Right atrium auricular region (tissue), 2 donors: ENCODE measurements at regions not wholly inside any gene's neighbourhood (a gene's known extent, or its start where the extent isn't known, plus 50 kb on each side); places are given as distances from the start of the nearest gene placed in this dataset.

Experiments
- DNase-seq: peaks from one replicate; pipeline ENCODE4 v3.0.0-alpha.2; 2019; ENCODE audit warnings: low spot score
- H3K27ac ChIP-seq, 2 donors: fragments of 200-600 bp; sonication (generic); 1 replicate in 1 of 2; 2 replicates in 1 of 2; pipeline ENCODE4 v1.5.1; 2016 to 2019
- H3K27me3 ChIP-seq, 2 donors: fragments of 200-600 bp; sonication (generic); one replicate each; pipeline versions ENCODE4 v1.5.1 to v1.6.0; 2017 to 2019
- H3K36me3 ChIP-seq: fragments of 200-600 bp; sonication (generic); one replicate; pipeline ENCODE4 v1.5.1; 2016
- H3K4me1 ChIP-seq, 2 donors: fragments of 200-600 bp; sonication (generic); one replicate each; pipeline versions ENCODE4 v1.5.1 to v1.6.0; 2017 to 2019
- H3K4me3 ChIP-seq, 2 donors: fragments of 200-600 bp; sonication (generic); 1 replicate in 1 of 2; 2 replicates in 1 of 2; pipeline ENCODE4 v1.5.1; 2017 to 2019; ENCODE audit warnings: mild to moderate bottlenecking in 1 of 2, moderate library complexity in 1 of 2
- H3K9me3 ChIP-seq, 2 donors: fragments of 200-600 bp; sonication (generic); one replicate each; pipeline ENCODE4 v1.5.1; 2019
- TF ChIP-seq, protein P1 (sequence below), 2 donors: fragments of 200-600 bp; sonication (generic); IDR thresholded peaks; one replicate each; pipeline ENCODE4 v1.5.1; 2019; ENCODE audit warnings: antibody characterized with exemption in 2 of 2

DNA sequence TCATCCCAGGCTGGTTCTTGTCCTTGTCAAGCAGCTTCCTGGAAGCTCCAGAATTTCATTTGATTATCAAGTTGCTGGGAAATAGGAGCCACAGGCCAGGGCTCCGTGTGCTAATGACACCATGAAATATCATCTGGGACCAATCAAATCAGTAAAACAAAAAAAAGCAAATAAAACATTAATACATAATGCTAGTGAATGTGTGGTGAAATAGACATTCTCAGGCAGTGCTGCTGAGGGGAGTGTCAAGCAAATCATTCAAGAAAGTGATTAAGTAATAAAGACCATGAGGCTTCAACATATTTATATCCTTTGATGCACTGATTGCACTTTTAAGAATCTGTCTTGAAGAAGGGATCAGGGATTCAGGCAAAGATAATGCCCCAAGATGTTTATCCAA is 213.7 kb downstream of the MATN1 start:
- TF ChIP-seq, protein P1, sequence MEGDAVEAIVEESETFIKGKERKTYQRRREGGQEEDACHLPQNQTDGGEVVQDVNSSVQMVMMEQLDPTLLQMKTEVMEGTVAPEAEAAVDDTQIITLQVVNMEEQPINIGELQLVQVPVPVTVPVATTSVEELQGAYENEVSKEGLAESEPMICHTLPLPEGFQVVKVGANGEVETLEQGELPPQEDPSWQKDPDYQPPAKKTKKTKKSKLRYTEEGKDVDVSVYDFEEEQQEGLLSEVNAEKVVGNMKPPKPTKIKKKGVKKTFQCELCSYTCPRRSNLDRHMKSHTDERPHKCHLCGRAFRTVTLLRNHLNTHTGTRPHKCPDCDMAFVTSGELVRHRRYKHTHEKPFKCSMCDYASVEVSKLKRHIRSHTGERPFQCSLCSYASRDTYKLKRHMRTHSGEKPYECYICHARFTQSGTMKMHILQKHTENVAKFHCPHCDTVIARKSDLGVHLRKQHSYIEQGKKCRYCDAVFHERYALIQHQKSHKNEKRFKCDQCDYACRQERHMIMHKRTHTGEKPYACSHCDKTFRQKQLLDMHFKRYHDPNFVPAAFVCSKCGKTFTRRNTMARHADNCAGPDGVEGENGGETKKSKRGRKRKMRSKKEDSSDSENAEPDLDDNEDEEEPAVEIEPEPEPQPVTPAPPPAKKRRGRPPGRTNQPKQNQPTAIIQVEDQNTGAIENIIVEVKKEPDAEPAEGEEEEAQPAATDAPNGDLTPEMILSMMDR (IDR thresholded peaks at IDR 0.05): no peak
- no peaks in the 10 kb centered on the region for H3K9me3 ChIP-seq
- no peaks in the 10 kb centered on the region for H3K36me3 ChIP-seq
- H3K27ac ChIP-seq: no peak overlapping the region
- no peak overlapping the region for H3K4me3 ChIP-seq
- DNase-seq: no peak
- no peaks in the 10 kb centered on the region for H3K27me3 ChIP-seq
- H3K4me1 ChIP-seq: no peaks in the 10 kb centered on the region

DNA sequence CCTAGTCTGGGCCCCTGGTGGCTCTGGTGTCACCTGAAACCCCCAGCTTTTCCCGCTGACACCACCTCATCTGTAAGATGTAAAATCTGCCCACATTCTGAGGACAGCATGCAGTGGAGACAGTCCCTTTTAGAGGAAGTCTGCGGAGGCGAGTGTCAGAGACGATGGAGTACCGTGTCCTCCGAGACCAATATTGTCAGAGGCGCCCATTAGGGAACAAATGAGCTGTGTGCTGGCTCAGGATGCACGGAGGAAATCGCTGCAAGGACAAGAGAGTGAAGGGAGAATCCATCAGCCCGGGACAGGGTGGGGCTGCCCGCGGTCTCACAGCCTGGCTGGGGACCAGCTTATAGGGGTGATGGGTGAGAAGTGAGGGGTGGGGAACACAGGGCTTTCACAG is 214.8 kb downstream of the MATN1 start:
- Histone ChIP-seq H3K9me3 (no peaks in the 10 kb centered on the region), H3K27me3 (no peaks in the 10 kb centered on the region), H3K36me3 (no peaks in the 10 kb centered on the region), H3K27ac (no peak overlapping the region), H3K4me3 (no peak overlapping the region), H3K4me1 (no peaks in the 10 kb centered on the region)
- TF ChIP-seq, protein P1 (IDR thresholded peaks at IDR 0.05): no peak
- DNase-seq: no peak

DNA sequence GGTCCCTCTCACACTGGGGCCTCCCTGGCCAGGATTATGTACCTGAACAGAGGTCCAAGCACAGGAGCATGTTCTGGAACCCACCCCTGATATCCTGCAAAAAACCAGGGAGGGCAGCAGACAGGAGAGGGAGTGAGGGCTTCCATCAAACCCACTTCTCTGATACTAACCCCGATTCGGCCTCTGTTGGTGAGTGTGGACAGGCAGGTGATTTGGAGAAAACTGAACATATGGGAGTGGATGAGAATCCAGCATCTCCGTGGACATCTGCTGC is 215.3 kb downstream of the MATN1 start:
- no peaks in the 10 kb centered on the region for H3K9me3 ChIP-seq
- H3K27me3 ChIP-seq: no peaks in the 10 kb centered on the region
- TF ChIP-seq, protein P1 (IDR thresholded peaks at IDR 0.05): no peak
- DNase-seq: no peak
- no peak overlapping the region for H3K4me3 ChIP-seq
- H3K27ac ChIP-seq: no peak overlapping the region
- no peaks in the 10 kb centered on the region for H3K4me1 ChIP-seq
- no peaks in the 10 kb centered on the region for H3K36me3 ChIP-seq

DNA sequence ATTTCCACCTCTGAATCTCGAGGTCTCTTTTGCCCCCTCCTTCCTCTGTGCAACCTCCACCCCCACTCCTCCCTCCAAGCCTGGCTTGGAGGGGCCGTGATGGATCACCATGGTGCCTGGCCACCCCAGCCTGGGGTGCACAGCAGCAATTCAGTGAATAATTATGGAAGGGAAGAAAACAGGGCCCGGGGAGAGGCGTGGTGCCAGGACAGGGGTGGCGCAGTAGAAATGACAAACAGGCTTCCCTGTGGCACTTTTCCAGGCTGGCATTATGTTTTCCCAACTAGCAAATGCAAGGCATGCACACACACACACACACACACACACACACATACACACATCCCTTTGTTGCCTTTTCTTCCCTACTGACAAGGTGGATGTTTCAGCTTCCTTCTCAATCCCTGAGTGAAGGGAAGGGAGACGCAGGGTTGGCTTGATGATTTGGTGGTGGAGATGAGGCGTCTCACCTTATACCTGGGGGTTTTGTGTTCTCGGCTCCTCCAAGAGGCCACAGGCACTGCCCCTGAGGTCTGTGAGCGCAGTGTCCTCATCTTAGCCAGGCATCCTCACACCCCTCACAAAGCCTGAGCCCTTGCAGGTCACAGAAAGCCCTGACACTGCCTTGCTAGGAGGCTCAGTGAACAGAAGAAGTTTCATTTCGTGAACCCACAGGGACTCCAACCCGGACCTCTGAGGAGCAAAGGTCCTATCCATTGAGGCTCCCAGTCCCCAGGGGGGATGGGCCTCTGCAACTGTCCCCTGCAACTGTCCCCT is 215.8 kb downstream of the MATN1 start:
- Histone ChIP-seq H3K4me3 (no peak overlapping the region), H3K27ac (no peak overlapping the region), H3K4me1 (no peaks in the 10 kb centered on the region), H3K36me3 (no peaks in the 10 kb centered on the region), H3K9me3 (no peaks in the 10 kb centered on the region), H3K27me3 (no peaks in the 10 kb centered on the region)
- no peak for DNase-seq
- TF ChIP-seq, protein P1 (IDR thresholded peaks at IDR 0.05): no peak

DNA sequence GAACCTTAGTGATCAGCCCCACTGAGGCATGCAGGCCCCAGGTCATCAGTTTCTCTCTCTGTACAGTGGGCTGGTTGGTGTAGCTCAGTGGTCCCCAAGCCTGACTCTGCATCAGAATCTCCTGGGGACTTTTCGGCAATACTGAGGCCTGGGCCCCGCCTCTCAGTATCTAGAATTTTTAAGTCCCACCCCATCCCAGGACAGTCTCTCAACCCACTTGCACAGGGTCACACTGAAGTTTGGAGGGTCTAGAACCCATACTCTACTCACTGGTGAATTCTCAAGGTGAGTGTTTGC is 216.4 kb downstream of the MATN1 start:
- no peaks in the 10 kb centered on the region for H3K9me3 ChIP-seq
- no peaks in the 10 kb centered on the region for H3K36me3 ChIP-seq
- no peaks in the 10 kb centered on the region for H3K4me1 ChIP-seq
- TF ChIP-seq, protein P1 (IDR thresholded peaks at IDR 0.05): no peak
- no peaks in the 10 kb centered on the region for H3K27me3 ChIP-seq
- H3K4me3 ChIP-seq: no peak overlapping the region
- H3K27ac ChIP-seq: no peak overlapping the region
- DNase-seq: no peak

DNA sequence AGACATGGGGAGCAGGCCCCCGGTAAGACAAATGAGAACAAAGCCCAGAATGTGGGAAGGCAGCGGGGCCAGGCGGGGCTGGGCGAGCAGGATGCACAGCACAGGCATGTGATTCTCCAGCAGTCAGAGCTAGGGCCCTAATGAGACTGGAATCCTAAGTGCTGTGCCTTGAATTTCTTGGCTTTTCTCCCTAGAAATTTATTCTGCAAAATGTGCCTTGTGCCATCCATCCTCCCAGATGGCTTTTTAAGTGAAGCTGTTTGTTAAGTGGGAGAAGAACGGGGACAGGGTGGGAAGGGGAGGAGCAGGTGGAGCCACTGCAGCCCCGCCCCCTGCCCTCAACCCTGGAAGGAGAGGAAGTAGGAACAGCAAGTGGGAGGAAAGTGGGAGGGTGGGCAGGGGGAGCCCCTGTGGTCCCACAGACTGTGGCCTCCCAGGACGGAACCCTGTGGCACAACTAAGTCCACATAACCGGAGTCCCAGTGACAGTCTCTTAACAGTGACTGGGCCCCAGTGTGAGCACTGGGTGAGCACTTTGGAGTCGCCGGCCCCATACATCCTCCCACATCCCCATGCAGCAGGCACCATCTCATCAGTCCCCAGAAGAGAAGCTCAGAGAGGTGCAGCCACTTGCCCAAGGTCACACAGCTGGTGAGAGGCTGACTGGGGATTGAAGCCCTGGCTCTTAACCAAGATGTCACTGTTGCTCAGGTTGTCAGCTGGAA is 216.9 kb downstream of the MATN1 start:
- no peak for DNase-seq
- H3K36me3 ChIP-seq: no peaks in the 10 kb centered on the region
- TF ChIP-seq, protein P1 (IDR thresholded peaks at IDR 0.05): no peak
- no peak overlapping the region for H3K4me3 ChIP-seq
- no peak overlapping the region for H3K27ac ChIP-seq
- H3K4me1 ChIP-seq: no peaks in the 10 kb centered on the region
- H3K27me3 ChIP-seq: no peaks in the 10 kb centered on the region
- H3K9me3 ChIP-seq: no peaks in the 10 kb centered on the region
